HCT116 (cell line): ENCODE measurements at regions not wholly inside any gene's neighbourhood (a gene's known extent, or its start where the extent isn't known, plus 50 kb on each side); places are given as distances from the start of the nearest gene placed in this dataset.

Experiments used
- CEBPB ChIP-seq: IDR thresholded peaks from 2 replicates; pipeline ENCODE4 v1.6.1; 2012; ENCODE audit warnings: low read depth
- CTCF ChIP-seq, 3 experiments: fragments of 200-600 bp in 1 of 3; sonication (generic) in 1 of 3; IDR thresholded peaks in 2 of 3; conservative IDR thresholded peaks in 1 of 3; 2 replicates each; pipeline ENCODE4 v1.5.1; 2012 to 2017; ENCODE audit warnings: low read depth in 2 of 3, low read length in 2 of 3, antibody characterized with exemption in 1 of 3, borderline replicate concordance in 1 of 3, control low read depth in 1 of 3, mild to moderate bottlenecking in 1 of 3, mixed read lengths in 1 of 3, mixed run types in 1 of 3, moderate library complexity in 1 of 3; ENCODE audit not compliant: insufficient read depth in 1 of 3
- EZH2 ChIP-seq: fragments of 200-600 bp; sonication (generic); IDR thresholded peaks from 2 replicates; pipeline ENCODE4 v1.6.1; 2017; ENCODE audit warnings: antibody characterized with exemption, mixed run types
- POLR2A ChIP-seq: IDR thresholded peaks from 2 replicates; pipeline ENCODE4 v1.7.0; 2011; ENCODE audit warnings: borderline replicate concordance; ENCODE audit not compliant: insufficient read depth, insufficient read length; ENCODE audit errors: extremely low read depth
- POLR2AphosphoS5 ChIP-seq: IDR thresholded peaks from 2 replicates; pipeline ENCODE4 v1.6.1; 2011; ENCODE audit warnings: mild to moderate bottlenecking, low read depth, low read length, moderate library complexity
- RAD21 ChIP-seq: IDR thresholded peaks from 2 replicates; pipeline ENCODE4 v1.6.1; 2012; ENCODE audit warnings: low read depth, mild to moderate bottlenecking
- REST ChIP-seq: IDR thresholded peaks from 2 replicates; pipeline ENCODE4 v1.6.1; 2012; ENCODE audit warnings: low read depth
- SP1 ChIP-seq: IDR thresholded peaks from 2 replicates; pipeline ENCODE4 v1.6.1; 2012; ENCODE audit warnings: low read depth
- ZFX ChIP-seq: fragments of 450-650 bp; IDR thresholded peaks from 2 replicates; pipeline ENCODE4 v1.6.1; 2017
- ZNF274 ChIP-seq: fragments of 200-500 bp; sonication (Bioruptor generic); IDR thresholded peaks from 2 replicates; pipeline ENCODE4 v1.6.1; 2014; ENCODE audit warnings: mild to moderate bottlenecking, low read depth, low read length, inconsistent platforms
- TF ChIP-seq, protein P1 (sequence below): IDR thresholded peaks from 2 replicates; pipeline ENCODE4 v1.6.1; 2012
- TF ChIP-seq, protein P2 (sequence below): IDR thresholded peaks from 2 replicates; pipeline ENCODE4 v1.6.1; 2012

DNA sequence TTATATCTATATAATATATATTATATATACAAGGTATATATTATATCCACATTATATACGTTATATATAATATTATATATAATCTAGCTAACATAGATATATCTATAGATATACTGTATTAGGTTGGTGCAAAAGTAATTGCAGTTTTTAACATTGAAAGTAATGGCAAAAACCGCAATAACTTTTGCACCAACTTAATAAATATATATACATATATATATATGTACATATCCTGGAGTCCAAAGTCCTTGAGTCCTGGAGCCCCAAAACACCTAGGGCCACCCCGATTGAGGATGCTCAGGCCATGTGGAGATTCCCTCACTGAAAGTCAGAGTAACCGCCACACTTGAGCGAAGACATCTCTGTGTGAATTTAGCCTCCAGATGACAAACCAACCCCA, 408.2 kb upstream of the AUTS2 start:
- TF ChIP-seq CTCF (IDR thresholded peaks at IDR 0.05 in 2 of 3, conservative IDR thresholded peaks at IDR 0.05 in 1 of 3; ENCODE audit: borderline replicate concordance in 1 of 3, insufficient read depth in 1 of 3, low read depth in 2 of 3, low read length in 2 of 3) (no peak), ZFX (no peak), POLR2A (no peak), EZH2 (no peak), SP1 (no peak), ZNF274 (no peak), POLR2AphosphoS5 (no peak), CEBPB (no peak), REST (no peak), RAD21 (no peak)
- TF ChIP-seq, protein P1, sequence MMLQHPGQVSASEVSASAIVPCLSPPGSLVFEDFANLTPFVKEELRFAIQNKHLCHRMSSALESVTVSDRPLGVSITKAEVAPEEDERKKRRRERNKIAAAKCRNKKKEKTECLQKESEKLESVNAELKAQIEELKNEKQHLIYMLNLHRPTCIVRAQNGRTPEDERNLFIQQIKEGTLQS, result no peak
- TF ChIP-seq, protein P2, sequence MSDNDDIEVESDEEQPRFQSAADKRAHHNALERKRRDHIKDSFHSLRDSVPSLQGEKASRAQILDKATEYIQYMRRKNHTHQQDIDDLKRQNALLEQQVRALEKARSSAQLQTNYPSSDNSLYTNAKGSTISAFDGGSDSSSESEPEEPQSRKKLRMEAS, result no peak
